ENCODE measurements at regions not wholly inside any gene's neighbourhood (a gene's known extent, or its start where the extent isn't known, plus 50 kb on each side); places are given as distances from the start of the nearest gene placed in this dataset.

GRCh38 chr7:18378989-18379605 lies 116.5 kb upstream of the HDAC9 start:
- Histone ChIP-seq H2AK5ac (ENCODE audit: low read length) (no peak overlapping the region), H4K12ac (ENCODE audit: low read depth, low read length) (no peak overlapping the region), H3K27me3 (ENCODE audit: insufficient read depth, low read length) (no peaks in the 10 kb centered on the region), H2BK12ac (ENCODE audit: low read length) (no peak overlapping the region), H3K23ac (ENCODE audit: low read length) (no peak overlapping the region), H4K91ac (ENCODE audit: low read depth, low read length) (no peak overlapping the region), H3K4ac (ENCODE audit: low read depth, low read length) (no peak overlapping the region), H3K4me2 (ENCODE audit: low read length) (no peak overlapping the region), H2BK5ac (ENCODE audit: low read depth, low read length, poor library complexity) (no peak overlapping the region), H3K4me3 (ENCODE audit: low read depth, low read length) (no peak overlapping the region), H3K79me1 (ENCODE audit: low read length) (no peaks in the 10 kb centered on the region), H3K27ac (ENCODE audit: low read depth, low read length) (no peak overlapping the region), H3K18ac (ENCODE audit: low read length) (no peak overlapping the region), H4K8ac (ENCODE audit: low read depth, low read length) (no peak overlapping the region), H3K14ac (ENCODE audit: low read length) (no peak overlapping the region), H3K79me2 (ENCODE audit: control insufficient read depth, insufficient read depth, low read length, poor library complexity) (no peaks in the 10 kb centered on the region), H2AFZ (ENCODE audit: insufficient read depth, low read length, poor library complexity) (no peak overlapping the region), H3K36me3 (ENCODE audit: control insufficient read depth in 1 of 2, insufficient read depth in 2 of 2, low read length in 2 of 2) (no peaks in the 10 kb centered on the region), H3K9me3 (ENCODE audit: insufficient read depth, low read depth, low read length) (no peaks in the 10 kb centered on the region), H2BK120ac (ENCODE audit: insufficient read depth, low read length, poor library complexity) (no peak overlapping the region), H3K4me1 (ENCODE audit: control insufficient read depth in 1 of 2, insufficient read depth in 2 of 2, low read length in 2 of 2) (no peaks in the 10 kb centered on the region), H3K9ac (ENCODE audit: low read length) (no peak overlapping the region)
- WGBS (ENCODE audit: extremely low coverage, insufficient coverage, insufficient read length), result no CpG with 5 or more reads among the region's 2 CpGs
- DNase-seq, result no peak

GRCh38 chr7:18384491-18385143 lies 110.9 kb upstream of the HDAC9 start:
- no peaks in the 10 kb centered on the region for H3K27me3 ChIP-seq (ENCODE audit: insufficient read depth, low read length)
- H3K36me3 ChIP-seq (ENCODE audit: control insufficient read depth in 1 of 2, insufficient read depth in 2 of 2, low read length in 2 of 2), result no peaks in the 10 kb centered on the region
- no peaks in the 10 kb centered on the region for H3K79me2 ChIP-seq (ENCODE audit: control insufficient read depth, insufficient read depth, low read length, poor library complexity)
- no peak overlapping the region for H2BK12ac ChIP-seq (ENCODE audit: low read length)
- no peak overlapping the region for H3K4me3 ChIP-seq (ENCODE audit: low read depth, low read length)
- H2AK5ac ChIP-seq (ENCODE audit: low read length), result no peak overlapping the region
- H3K27ac ChIP-seq (ENCODE audit: low read depth, low read length), result no peak overlapping the region
- no CpG with 5 or more reads among the region's 1 CpG for WGBS (ENCODE audit: extremely low coverage, insufficient coverage, insufficient read length)
- no peak overlapping the region for H4K12ac ChIP-seq (ENCODE audit: low read depth, low read length)
- H3K14ac ChIP-seq (ENCODE audit: low read length), result no peak overlapping the region
- H3K23ac ChIP-seq (ENCODE audit: low read length), result no peak overlapping the region
- no peaks in the 10 kb centered on the region for H3K4me1 ChIP-seq (ENCODE audit: control insufficient read depth in 1 of 2, insufficient read depth in 2 of 2, low read length in 2 of 2)
- no peak overlapping the region for H3K18ac ChIP-seq (ENCODE audit: low read length)
- no peak overlapping the region for H4K91ac ChIP-seq (ENCODE audit: low read depth, low read length)
- no peaks in the 10 kb centered on the region for H3K79me1 ChIP-seq (ENCODE audit: low read length)
- no peak overlapping the region for H3K4ac ChIP-seq (ENCODE audit: low read depth, low read length)
- no peak overlapping the region for H3K4me2 ChIP-seq (ENCODE audit: low read length)
- H2BK120ac ChIP-seq (ENCODE audit: insufficient read depth, low read length, poor library complexity), result no peak overlapping the region
- no peak overlapping the region for H2AFZ ChIP-seq (ENCODE audit: insufficient read depth, low read length, poor library complexity)
- H3K9me3 ChIP-seq (ENCODE audit: insufficient read depth, low read depth, low read length), result no peaks in the 10 kb centered on the region
- DNase-seq, result no peak
- no peak overlapping the region for H2BK5ac ChIP-seq (ENCODE audit: low read depth, low read length, poor library complexity)
- H3K9ac ChIP-seq (ENCODE audit: low read length), result no peak overlapping the region
- H4K8ac ChIP-seq (ENCODE audit: low read depth, low read length), result no peak overlapping the region

- Histone ChIP-seq H3K27ac (ENCODE audit: low read depth, low read length) (no peak overlapping the region), H4K12ac (ENCODE audit: low read depth, low read length) (no peak overlapping the region), H3K18ac (ENCODE audit: low read length) (no peak overlapping the region), H3K9me3 (ENCODE audit: insufficient read depth, low read depth, low read length) (no peaks in the 10 kb centered on the region), H3K4me2 (ENCODE audit: low read length) (no peak overlapping the region), H3K36me3 (ENCODE audit: control insufficient read depth in 1 of 2, insufficient read depth in 2 of 2, low read length in 2 of 2) (no peaks in the 10 kb centered on the region), H2AK5ac (ENCODE audit: low read length) (no peak overlapping the region), H2BK120ac (ENCODE audit: insufficient read depth, low read length, poor library complexity) (no peak overlapping the region), H3K9ac (ENCODE audit: low read length) (no peak overlapping the region), H3K79me1 (ENCODE audit: low read length) (no peaks in the 10 kb centered on the region), H2BK5ac (ENCODE audit: low read depth, low read length, poor library complexity) (no peak overlapping the region), H3K4me3 (ENCODE audit: low read depth, low read length) (no peak overlapping the region), H4K91ac (ENCODE audit: low read depth, low read length) (no peak overlapping the region), H3K23ac (ENCODE audit: low read length) (no peak overlapping the region), H3K79me2 (ENCODE audit: control insufficient read depth, insufficient read depth, low read length, poor library complexity) (no peaks in the 10 kb centered on the region), H4K8ac (ENCODE audit: low read depth, low read length) (no peak overlapping the region), H3K4me1 (ENCODE audit: control insufficient read depth in 1 of 2, insufficient read depth in 2 of 2, low read length in 2 of 2) (no peaks in the 10 kb centered on the region), H2AFZ (ENCODE audit: insufficient read depth, low read length, poor library complexity) (no peak overlapping the region), H3K27me3 (ENCODE audit: insufficient read depth, low read length) (no peaks in the 10 kb centered on the region), H3K4ac (ENCODE audit: low read depth, low read length) (no peak overlapping the region), H3K14ac (ENCODE audit: low read length) (no peak overlapping the region), H2BK12ac (ENCODE audit: low read length) (no peak overlapping the region)
- WGBS (ENCODE audit: extremely low coverage, insufficient coverage, insufficient read length), result no CpG with 5 or more reads among the region's 4 CpGs
- no peak for DNase-seq
These were observed 108.9 kb upstream of the HDAC9 start for GRCh38 chr7:18386607-18387006.

- no peak overlapping the region for H4K91ac ChIP-seq (ENCODE audit: low read depth, low read length)
- H3K9ac ChIP-seq (ENCODE audit: low read length), result no peak overlapping the region
- H3K18ac ChIP-seq (ENCODE audit: low read length), result no peak overlapping the region
- H3K27me3 ChIP-seq (ENCODE audit: insufficient read depth, low read length), result no peaks in the 10 kb centered on the region
- no peaks in the 10 kb centered on the region for H3K79me1 ChIP-seq (ENCODE audit: low read length)
- no peaks in the 10 kb centered on the region for H3K79me2 ChIP-seq (ENCODE audit: control insufficient read depth, insufficient read depth, low read length, poor library complexity)
- no peak overlapping the region for H2BK5ac ChIP-seq (ENCODE audit: low read depth, low read length, poor library complexity)
- no peak overlapping the region for H2AK5ac ChIP-seq (ENCODE audit: low read length)
- no peak overlapping the region for H4K12ac ChIP-seq (ENCODE audit: low read depth, low read length)
- no peaks in the 10 kb centered on the region for H3K36me3 ChIP-seq (ENCODE audit: control insufficient read depth in 1 of 2, insufficient read depth in 2 of 2, low read length in 2 of 2)
- H3K4ac ChIP-seq (ENCODE audit: low read depth, low read length), result no peak overlapping the region
- no peak overlapping the region for H2AFZ ChIP-seq (ENCODE audit: insufficient read depth, low read length, poor library complexity)
- no peak overlapping the region for H2BK12ac ChIP-seq (ENCODE audit: low read length)
- H3K9me3 ChIP-seq (ENCODE audit: insufficient read depth, low read depth, low read length), result no peaks in the 10 kb centered on the region
- no peak overlapping the region for H3K27ac ChIP-seq (ENCODE audit: low read depth, low read length)
- no peak overlapping the region for H3K4me2 ChIP-seq (ENCODE audit: low read length)
- H3K14ac ChIP-seq (ENCODE audit: low read length), result no peak overlapping the region
- no peak overlapping the region for H4K8ac ChIP-seq (ENCODE audit: low read depth, low read length)
- no peak overlapping the region for H3K4me3 ChIP-seq (ENCODE audit: low read depth, low read length)
- no peaks in the 10 kb centered on the region for H3K4me1 ChIP-seq (ENCODE audit: control insufficient read depth in 1 of 2, insufficient read depth in 2 of 2, low read length in 2 of 2)
- H3K23ac ChIP-seq (ENCODE audit: low read length), result no peak overlapping the region
- no CpG with 5 or more reads among the region's 2 CpGs for WGBS (ENCODE audit: extremely low coverage, insufficient coverage, insufficient read length)
- no peak for DNase-seq
- no peak overlapping the region for H2BK120ac ChIP-seq (ENCODE audit: insufficient read depth, low read length, poor library complexity)
These were observed 108.3 kb upstream of the HDAC9 start for GRCh38 chr7:18387191-18387735.

Measured in trophoblast cell (in vitro differentiated cells and primary cell).